Astrocyte (in vitro differentiated cells and primary cell): ENCODE measurements at regions not wholly inside any gene's neighbourhood (a gene's known extent, or its start where the extent isn't known, plus 50 kb on each side); places are given as distances from the start of the nearest gene placed in this dataset.

Experiments
- DNase-seq: peaks from one replicate; pipeline ENCODE4 v3.0.0-alpha.2; 2010; ENCODE audit warnings: low read depth
- FAIRE-seq: peaks from 2 replicates; lab custom pipeline; 2011; peaks lifted over from hg19 to GRCh38; lab: Jason Lieb, UNC
- H2AFZ ChIP-seq: 2 replicates; pipeline ENCODE4 v1.6.0; 2012; ENCODE audit warnings: low read depth, low read length, inconsistent platforms
- H3K27ac ChIP-seq: 2 replicates; pipeline ENCODE4 v1.5.1; 2011; ENCODE audit warnings: low read depth, low read length, inconsistent platforms
- H3K27me3 ChIP-seq: 2 replicates; pipeline ENCODE4 v1.6.0; 2011; ENCODE audit warnings: low read length, inconsistent platforms; ENCODE audit not compliant: insufficient read depth
- H3K36me3 ChIP-seq: 2 replicates; pipeline ENCODE4 v1.5.1; 2011; ENCODE audit warnings: low read length, inconsistent platforms; ENCODE audit not compliant: insufficient read depth
- H3K4me1 ChIP-seq: 2 replicates; pipeline ENCODE4 v1.5.1; 2011; ENCODE audit warnings: low read length, inconsistent platforms; ENCODE audit not compliant: insufficient read depth
- H3K4me2 ChIP-seq: 2 replicates; pipeline ENCODE4 v1.6.0; 2012; ENCODE audit warnings: low read length, inconsistent platforms
- H3K4me3 ChIP-seq: 2 replicates; pipeline ENCODE4 v1.5.1; 2011; ENCODE audit warnings: low read depth, mild to moderate bottlenecking, low read length, inconsistent platforms; ENCODE audit not compliant: insufficient read depth
- H3K79me2 ChIP-seq: 2 replicates; pipeline ENCODE4 v1.6.0; 2012; ENCODE audit warnings: mild to moderate bottlenecking, low read length, inconsistent platforms; ENCODE audit not compliant: insufficient read depth
- H3K9ac ChIP-seq: 2 replicates; pipeline ENCODE4 v1.6.0; 2012; ENCODE audit warnings: mild to moderate bottlenecking, low read length, inconsistent platforms
- H3K9me3 ChIP-seq: 2 replicates; pipeline ENCODE4 v1.5.1; 2012; ENCODE audit warnings: low read depth, mild to moderate bottlenecking, low read length, inconsistent platforms; ENCODE audit not compliant: insufficient read depth
- H4K20me1 ChIP-seq: 2 replicates; pipeline ENCODE4 v1.6.0; 2012; ENCODE audit warnings: low read length, inconsistent platforms; ENCODE audit not compliant: insufficient read depth
- H3K27ac Mint-ChIP-seq: one replicate; pipeline ENCODE4 v1.8.0; 2021; ENCODE audit warnings: mild to moderate bottlenecking, mixed read lengths; ENCODE audit not compliant: unreplicated experiment
- H3K27me3 Mint-ChIP-seq: one replicate; pipeline ENCODE4 v1.8.0; 2021; ENCODE audit warnings: low read depth, mixed read lengths; ENCODE audit not compliant: unreplicated experiment
- H3K36me3 Mint-ChIP-seq: one replicate; pipeline ENCODE4 v1.8.0; 2021; ENCODE audit warnings: low read depth, mixed read lengths; ENCODE audit not compliant: unreplicated experiment
- H3K4me1 Mint-ChIP-seq: one replicate; pipeline ENCODE4 v1.8.0; 2021; ENCODE audit warnings: low read depth, mixed read lengths; ENCODE audit not compliant: unreplicated experiment
- H3K4me3 Mint-ChIP-seq: one replicate; pipeline ENCODE4 v1.8.0; 2021; ENCODE audit warnings: mild to moderate bottlenecking, moderate library complexity, mixed read lengths; ENCODE audit not compliant: unreplicated experiment
- H3K9me3 Mint-ChIP-seq: one replicate; pipeline ENCODE4 v1.8.0; 2021; ENCODE audit warnings: mild to moderate bottlenecking, mixed read lengths; ENCODE audit not compliant: unreplicated experiment
- EZH2 ChIP-seq: IDR thresholded peaks from 2 replicates; pipeline ENCODE4 v1.6.1; 2012; ENCODE audit warnings: mild to moderate bottlenecking, low read length, inconsistent platforms; ENCODE audit not compliant: insufficient read depth
- TF ChIP-seq, protein P1 (sequence below): IDR thresholded peaks from 2 replicates; pipeline ENCODE4 v1.5.1; 2011; ENCODE audit warnings: low read depth, mild to moderate bottlenecking, inconsistent platforms, low read length, moderate library complexity; ENCODE audit not compliant: insufficient read depth

GRCh38 chr5:61887271-61887670 lies 418.7 kb upstream of the KIF2A start:
- Mint-ChIP-seq H3K4me3 (no peak overlapping the region), H3K9me3 (peaks cover 3% of the 10 kb centered on the region), H3K27ac (no peak overlapping the region), H3K27me3 (no peaks in the 10 kb centered on the region), H3K36me3 (no peaks in the 10 kb centered on the region), H3K4me1 (no peaks in the 10 kb centered on the region)
- no peak overlapping the region for H3K4me3 ChIP-seq
- H3K36me3 ChIP-seq = no peaks in the 10 kb centered on the region
- no peaks in the 10 kb centered on the region for H3K4me1 ChIP-seq
- no peak for TF ChIP-seq EZH2
- TF ChIP-seq, protein P1, sequence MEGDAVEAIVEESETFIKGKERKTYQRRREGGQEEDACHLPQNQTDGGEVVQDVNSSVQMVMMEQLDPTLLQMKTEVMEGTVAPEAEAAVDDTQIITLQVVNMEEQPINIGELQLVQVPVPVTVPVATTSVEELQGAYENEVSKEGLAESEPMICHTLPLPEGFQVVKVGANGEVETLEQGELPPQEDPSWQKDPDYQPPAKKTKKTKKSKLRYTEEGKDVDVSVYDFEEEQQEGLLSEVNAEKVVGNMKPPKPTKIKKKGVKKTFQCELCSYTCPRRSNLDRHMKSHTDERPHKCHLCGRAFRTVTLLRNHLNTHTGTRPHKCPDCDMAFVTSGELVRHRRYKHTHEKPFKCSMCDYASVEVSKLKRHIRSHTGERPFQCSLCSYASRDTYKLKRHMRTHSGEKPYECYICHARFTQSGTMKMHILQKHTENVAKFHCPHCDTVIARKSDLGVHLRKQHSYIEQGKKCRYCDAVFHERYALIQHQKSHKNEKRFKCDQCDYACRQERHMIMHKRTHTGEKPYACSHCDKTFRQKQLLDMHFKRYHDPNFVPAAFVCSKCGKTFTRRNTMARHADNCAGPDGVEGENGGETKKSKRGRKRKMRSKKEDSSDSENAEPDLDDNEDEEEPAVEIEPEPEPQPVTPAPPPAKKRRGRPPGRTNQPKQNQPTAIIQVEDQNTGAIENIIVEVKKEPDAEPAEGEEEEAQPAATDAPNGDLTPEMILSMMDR = no peak
- no peaks in the 10 kb centered on the region for H4K20me1 ChIP-seq
- H3K9ac ChIP-seq = no peak overlapping the region
- FAIRE-seq (peak; percentile 17), DNase-seq (no peak)
- H3K27me3 ChIP-seq = no peaks in the 10 kb centered on the region
- no peaks in the 10 kb centered on the region for H3K9me3 ChIP-seq
- H3K4me2 ChIP-seq = no peak overlapping the region
- H2AFZ ChIP-seq = no peak overlapping the region
- no peaks in the 10 kb centered on the region for H3K79me2 ChIP-seq
- H3K27ac ChIP-seq = no peak overlapping the region

GRCh38 chr5:61894046-61894445 lies 412.0 kb upstream of the KIF2A start:
- Histone ChIP-seq H2AFZ (no peak overlapping the region), H3K9ac (no peak overlapping the region), H3K4me1 (no peaks in the 10 kb centered on the region), H3K4me2 (no peak overlapping the region), H3K4me3 (no peak overlapping the region), H3K27me3 (no peaks in the 10 kb centered on the region), H3K36me3 (no peaks in the 10 kb centered on the region), H3K79me2 (no peaks in the 10 kb centered on the region), H3K9me3 (peaks cover 3% of the 10 kb centered on the region), H4K20me1 (no peaks in the 10 kb centered on the region), H3K27ac (no peak overlapping the region)
- FAIRE-seq (no peak), DNase-seq (no peak)
- no peaks in the 10 kb centered on the region for H3K4me1 Mint-ChIP-seq
- TF ChIP-seq EZH2 = no peak
- TF ChIP-seq, protein P1 = no peak
- H3K27ac Mint-ChIP-seq = no peak overlapping the region
- H3K27me3 Mint-ChIP-seq = peaks cover 1% of the 10 kb centered on the region
- H3K9me3 Mint-ChIP-seq = peaks cover 16% of the 10 kb centered on the region
- H3K36me3 Mint-ChIP-seq = no peaks in the 10 kb centered on the region
- H3K4me3 Mint-ChIP-seq = no peak overlapping the region

GRCh38 chr5:61896811-61897210 lies 409.2 kb upstream of the KIF2A start:
- no peaks in the 10 kb centered on the region for H4K20me1 ChIP-seq
- no peak overlapping the region for H3K27ac Mint-ChIP-seq
- peaks cover 13% of the 10 kb centered on the region for H3K9me3 Mint-ChIP-seq
- H2AFZ ChIP-seq = no peak overlapping the region
- no peak overlapping the region for H3K4me3 ChIP-seq
- no peaks in the 10 kb centered on the region for H3K36me3 ChIP-seq
- DNase-seq (no peak), FAIRE-seq (no peak)
- no peaks in the 10 kb centered on the region for H3K4me1 Mint-ChIP-seq
- H3K4me1 ChIP-seq = no peaks in the 10 kb centered on the region
- no peak overlapping the region for H3K27ac ChIP-seq
- no peaks in the 10 kb centered on the region for H3K79me2 ChIP-seq
- no peak overlapping the region for H3K4me3 Mint-ChIP-seq
- H3K36me3 Mint-ChIP-seq = no peaks in the 10 kb centered on the region
- H3K9ac ChIP-seq = no peak overlapping the region
- H3K9me3 ChIP-seq = peaks cover 3% of the 10 kb centered on the region
- H3K4me2 ChIP-seq = no peak overlapping the region
- TF ChIP-seq EZH2 = no peak
- no peaks in the 10 kb centered on the region for H3K27me3 ChIP-seq
- peaks cover 4% of the 10 kb centered on the region for H3K27me3 Mint-ChIP-seq
